IMR-90 (cell line): ENCODE measurements at regions not wholly inside any gene's neighbourhood (a gene's known extent, or its start where the extent isn't known, plus 50 kb on each side); places are given as distances from the start of the nearest gene placed in this dataset.

ENCODE experiments used
- ATAC-seq: fragments of 200-7000 bp; cut with Tn5 transposase; 2 replicates; pipeline ENCODE4 v1.9.1; 2020; ENCODE audit warnings: low read depth, mild to moderate bottlenecking, moderate library complexity
- BruUV-seq: library from RNA; stranded (reverse); fragments of 400-500 nt; replicated peaks from 2 replicates; lab custom pipeline; 2021; lab: Mats Ljungman, UMichigan
- CTCF ChIA-PET: fragments of 300-600 bp; formaldehyde crosslinking; extraction: SDS; loops from one replicate; lab custom pipeline; 2021; ENCODE audit warnings: antibody characterized with exemption; lab: Yijun Ruan, JAX
- POLR2A ChIA-PET: fragments of 300-600 bp; sonication (Branson Sonifier 250); formaldehyde crosslinking; loops from one replicate; lab custom pipeline; 2022; ENCODE audit warnings: antibody characterized with exemption; ENCODE audit not compliant: unreplicated experiment; lab: Charles Lee
- DNase-seq: peaks from one replicate; pipeline ENCODE4 v3.0.0; 2013
- H2AFZ ChIP-seq: replicated peaks from 2 replicates; pipeline ENCODE3; 2013; ENCODE audit warnings: low read length, mild to moderate bottlenecking; ENCODE audit not compliant: poor library complexity
- H2AK5ac ChIP-seq: 2 replicates; pipeline ENCODE4 v1.6.1; 2013; ENCODE audit warnings: low read depth, low read length, inconsistent platforms
- H2AK9ac ChIP-seq: replicated peaks from 2 replicates; pipeline ENCODE3; 2013; ENCODE audit warnings: mild to moderate bottlenecking, low read depth, low read length, moderate library complexity; ENCODE audit not compliant: poor library complexity
- H2BK120ac ChIP-seq: 2 replicates; pipeline ENCODE4 v1.6.1; 2013; ENCODE audit warnings: low read depth, low read length, inconsistent platforms
- H2BK15ac ChIP-seq: 3 replicates; pipeline ENCODE4 v1.6.1; 2013; ENCODE audit warnings: low read depth, low read length, inconsistent platforms
- H2BK20ac ChIP-seq: 2 replicates; pipeline ENCODE4 v1.6.1; 2013; ENCODE audit warnings: low read depth, mild to moderate bottlenecking, inconsistent platforms, low read length, moderate library complexity
- H2BK5ac ChIP-seq: 2 replicates; pipeline ENCODE4 v1.6.1; 2013; ENCODE audit warnings: mild to moderate bottlenecking, low read depth, low read length, inconsistent platforms; ENCODE audit not compliant: poor library complexity, severe bottlenecking
- H3K14ac ChIP-seq: replicated peaks from 2 replicates; pipeline ENCODE4 v1.6.1; 2013; ENCODE audit warnings: low read depth, low read length, inconsistent platforms
- H3K18ac ChIP-seq: 2 replicates; pipeline ENCODE4 v1.6.1; 2013; ENCODE audit warnings: low read depth, low read length, control low read depth
- H3K23ac ChIP-seq: 2 replicates; pipeline ENCODE4 v1.6.1; 2013; ENCODE audit warnings: low read depth, low read length, inconsistent platforms
- H3K27ac ChIP-seq: 2 replicates; pipeline ENCODE4 v1.5.1; 2013; ENCODE audit warnings: mild to moderate bottlenecking, control low read depth, low read length; ENCODE audit not compliant: insufficient read depth
- H3K27me3 ChIP-seq: 2 replicates; pipeline ENCODE4 v1.6.1; 2013; ENCODE audit warnings: low read length; ENCODE audit not compliant: control insufficient read depth, insufficient read depth
- H3K36me3 ChIP-seq: 2 replicates; pipeline ENCODE4 v1.6.1; 2013; ENCODE audit warnings: low read length, mixed read lengths; ENCODE audit not compliant: control insufficient read depth, insufficient read depth
- H3K4ac ChIP-seq: 2 replicates; pipeline ENCODE4 v1.6.1; 2013; ENCODE audit warnings: low read depth, low read length, inconsistent platforms
- H3K4me1 ChIP-seq: 2 replicates; pipeline ENCODE4 v1.6.1; 2013; ENCODE audit warnings: low read length, mixed read lengths; ENCODE audit not compliant: control insufficient read depth, insufficient read depth
- H3K4me2 ChIP-seq: 2 replicates; pipeline ENCODE4 v1.6.1; 2013; ENCODE audit warnings: low read depth, mild to moderate bottlenecking, control low read depth, low read length, moderate library complexity
- H3K4me3 ChIP-seq: 2 replicates; pipeline ENCODE4 v1.5.1; 2013; ENCODE audit warnings: low read depth, mild to moderate bottlenecking, control low read depth, low read length, moderate library complexity; ENCODE audit not compliant: insufficient read depth
- H3K56ac ChIP-seq: 2 replicates; pipeline ENCODE4 v1.6.1; 2013; ENCODE audit warnings: low read length, inconsistent platforms; ENCODE audit not compliant: insufficient read depth; ENCODE audit errors: extremely low read depth
- H3K79me1 ChIP-seq, 2 experiments: 2 replicates each; pipeline ENCODE4 v1.6.1; 2013; ENCODE audit warnings: low read length in 2 of 2, inconsistent platforms in 1 of 2, low read depth in 1 of 2
- H3K9ac ChIP-seq: 2 replicates; pipeline ENCODE4 v1.6.1; 2013; ENCODE audit warnings: low read depth, low read length, control low read depth
- H3K9me1 ChIP-seq: 2 replicates; pipeline ENCODE4 v1.6.1; 2013; ENCODE audit warnings: low read length, inconsistent platforms; ENCODE audit not compliant: insufficient read depth
- H3K9me3 ChIP-seq: 2 replicates; pipeline ENCODE4 v1.6.1; 2013; ENCODE audit warnings: low read length; ENCODE audit not compliant: control insufficient read depth, insufficient read depth
- H4K20me1 ChIP-seq: 2 replicates; pipeline ENCODE4 v1.6.1; 2013; ENCODE audit warnings: low read length, inconsistent platforms; ENCODE audit not compliant: insufficient read depth
- H4K5ac ChIP-seq: 2 replicates; pipeline ENCODE4 v1.6.1; 2013; ENCODE audit warnings: mild to moderate bottlenecking, low read depth, low read length, control low read depth
- H4K8ac ChIP-seq, 2 experiments: 2 replicates each; pipeline ENCODE4 v1.6.1; 2013; ENCODE audit warnings: low read depth in 2 of 2, low read length in 2 of 2, control low read depth in 1 of 2, inconsistent platforms in 1 of 2
- H4K91ac ChIP-seq: 2 replicates; pipeline ENCODE4 v1.6.1; 2013; ENCODE audit warnings: low read depth, low read length, inconsistent platforms; ENCODE audit not compliant: insufficient read depth
- BHLHE40 ChIP-seq: fragments of 150-350 bp; IDR thresholded peaks from 2 replicates; pipeline ENCODE4 v1.6.1; 2016; ENCODE audit warnings: mild to moderate bottlenecking, low read depth, low read length
- CEBPB ChIP-seq: IDR thresholded peaks from 2 replicates; pipeline ENCODE4 v1.6.1; 2012; ENCODE audit warnings: low read depth, low read length, improper control_type of control experiment
- CHD1 ChIP-seq: IDR thresholded peaks from 2 replicates; pipeline ENCODE4 v1.6.1; 2012; ENCODE audit warnings: low read depth, low read length, improper control_type of control experiment
- ELK1 ChIP-seq: fragments of 150-350 bp; IDR thresholded peaks from 2 replicates; pipeline ENCODE4 v1.6.1; 2016; ENCODE audit warnings: low read depth, mild to moderate bottlenecking, low read length, moderate library complexity, borderline replicate concordance
- MAZ ChIP-seq: IDR thresholded peaks from 2 replicates; pipeline ENCODE4 v1.6.1; 2012; ENCODE audit warnings: low read depth, mild to moderate bottlenecking, low read length, improper control_type of control experiment, moderate library complexity, borderline replicate concordance
- MXI1 ChIP-seq: IDR thresholded peaks from 2 replicates; pipeline ENCODE4 v1.6.1; 2012; ENCODE audit warnings: low read depth, mild to moderate bottlenecking, low read length, moderate library complexity, borderline replicate concordance
- NFE2L2 ChIP-seq: fragments of 150-350 bp; IDR thresholded peaks from 2 replicates; pipeline ENCODE4 v1.6.1; 2016; ENCODE audit warnings: low read depth, mild to moderate bottlenecking, low read length
- POLR2A ChIP-seq: IDR thresholded peaks from 2 replicates; pipeline ENCODE4 v1.6.1; 2012; ENCODE audit warnings: mild to moderate bottlenecking, low read depth, low read length
- RCOR1 ChIP-seq: IDR thresholded peaks from 2 replicates; pipeline ENCODE4 v1.6.1; 2012; ENCODE audit warnings: mild to moderate bottlenecking, low read length, improper control_type of control experiment; ENCODE audit not compliant: insufficient replicate concordance
- RFX5 ChIP-seq: IDR thresholded peaks from 2 replicates; pipeline ENCODE4 v1.8.0; 2012; ENCODE audit warnings: low read depth, mild to moderate bottlenecking, low read length, moderate library complexity
- USF2 ChIP-seq: fragments of 150-350 bp; IDR thresholded peaks from 2 replicates; pipeline ENCODE4 v1.6.1; 2017; ENCODE audit warnings: mild to moderate bottlenecking, antibody characterized with exemption, low read length, low read depth
- dilution Hi-C: fragments of 300-500 bp; cut with HindIII; formaldehyde crosslinking; loops from one replicate; pipeline ENCODE4 v1.14.3; 2018; ENCODE audit warnings: low sequenced_read_pairs; ENCODE audit not compliant: unreplicated experiment
- in situ Hi-C: fragments of 300-500 bp; cut with MboI; formaldehyde crosslinking; loops from 3 replicates; pipeline ENCODE4 v1.14.3; 2019; ENCODE audit warnings: low sequenced_read_pairs, inconsistent platforms, mixed read lengths
- intact Hi-C: fragments of 100-400 bp; cut with micrococcal nuclease; formaldehyde crosslinking; loops from 2 replicates; pipeline ENCODE4 v1.10.0; 2022

GRCh38 chr13:31631746-31632145 is 107.6 kb upstream of the RXFP2 start:
- no peak overlapping the region for H2BK5ac ChIP-seq
- H3K9ac ChIP-seq: no peak overlapping the region
- DNase-seq (no peak), ATAC-seq (no peak)
- no peak overlapping the region for H2BK15ac ChIP-seq
- H3K27ac ChIP-seq: no peak overlapping the region
- H3K9me1 ChIP-seq: no peaks in the 10 kb centered on the region; the same call in 1 of the 2 replicates
- H3K27me3 ChIP-seq: no peaks in the 10 kb centered on the region
- no peak for TF ChIP-seq NFE2L2
- TF ChIP-seq BHLHE40: no peak
- no peak for TF ChIP-seq POLR2A
- no peak for TF ChIP-seq ELK1
- TF ChIP-seq USF2: no peak
- no peak for TF ChIP-seq CEBPB
- no peak for TF ChIP-seq RCOR1
- no peak for TF ChIP-seq MXI1
- TF ChIP-seq MAZ: no peak
- no peak for TF ChIP-seq CHD1
- no peak for TF ChIP-seq RFX5
- no peak overlapping the region for H3K18ac ChIP-seq
- no peaks in the 10 kb centered on the region for H4K20me1 ChIP-seq
- H3K14ac ChIP-seq: no peak overlapping the region
- BruUV-seq: no TSS peak
- dilution Hi-C loops (no loop called here), in situ Hi-C loops (no loop called here), intact Hi-C loops (no loop called here)
- no peak overlapping the region for H2AFZ ChIP-seq
- no peak overlapping the region for H3K56ac ChIP-seq
- no peak overlapping the region for H2BK120ac ChIP-seq
- no peak overlapping the region for H3K23ac ChIP-seq
- H4K8ac ChIP-seq: no peak overlapping the region
- no peak overlapping the region for H3K4me3 ChIP-seq
- ChIA-PET POLR2A (no interaction called here), CTCF (no interaction called here)
- H2BK20ac ChIP-seq: no peak overlapping the region
- no peak overlapping the region for H4K5ac ChIP-seq
- H2AK5ac ChIP-seq: no peak overlapping the region
- H3K4me1 ChIP-seq: peaks cover 2% of the 10 kb centered on the region; the same call in 1 of the 2 replicates
- H2AK9ac ChIP-seq: no peak overlapping the region
- no peak overlapping the region for H4K91ac ChIP-seq
- no peaks in the 10 kb centered on the region for H3K79me1 ChIP-seq
- no peaks in the 10 kb centered on the region for H3K9me3 ChIP-seq
- H3K4me2 ChIP-seq: no peak overlapping the region
- no peaks in the 10 kb centered on the region for H3K36me3 ChIP-seq
- H3K4ac ChIP-seq: no peak overlapping the region
